OCI-LY3 (cell line): ENCODE measurements at regions not wholly inside any gene's neighbourhood (a gene's known extent, or its start where the extent isn't known, plus 50 kb on each side); places are given as distances from the start of the nearest gene placed in this dataset.

Experiments
- H2AFZ ChIP-seq: fragments of 200-600, 300-600 bp; shearing (Covaris generic); 2 replicates; pipeline ENCODE4 v1.6.0; 2014; ENCODE audit warnings: antibody characterized with exemption, low read depth, low read length
- H3K27ac ChIP-seq: fragments of 200-600, 300-600 bp; sonication (generic); 2 replicates; pipeline ENCODE4 v1.5.1; 2014; ENCODE audit warnings: mild to moderate bottlenecking, low read length, moderate library complexity, mixed read lengths
- H3K27me3 ChIP-seq: fragments of 200-600, 300-600 bp; sonication (generic); 2 replicates; pipeline ENCODE4 v1.6.1; 2014; ENCODE audit warnings: low read depth, low read length, mixed read lengths
- H3K36me3 ChIP-seq: fragments of 200-600, 300-600 bp; sonication (generic); replicated peaks from 2 replicates; pipeline ENCODE3; 2014; ENCODE audit warnings: low read depth, low read length, mixed read lengths
- H3K4me1 ChIP-seq: fragments of 300-600, 200-600 bp; sonication (generic); 2 replicates; pipeline ENCODE4 v1.6.1; 2014; ENCODE audit warnings: low read length, mixed read lengths
- H3K4me2 ChIP-seq: fragments of 200-600, 300-600 bp; sonication (generic); 2 replicates; pipeline ENCODE4 v1.6.1; 2014; ENCODE audit warnings: low read length, mixed read lengths
- H3K4me3 ChIP-seq: fragments of 300-600, 200-600 bp; sonication (generic); 2 replicates; pipeline ENCODE4 v1.5.1; 2014; ENCODE audit warnings: antibody characterized with exemption, mild to moderate bottlenecking, low read length, moderate library complexity
- H3K79me2 ChIP-seq: fragments of 300-600, 200-600 bp; shearing (Covaris generic); 2 replicates; pipeline ENCODE4 v1.6.1; 2014; ENCODE audit warnings: mild to moderate bottlenecking, low read length, mixed read lengths
- H3K9ac ChIP-seq: fragments of 300-600, 200-600 bp; shearing (Covaris generic); 2 replicates; pipeline ENCODE4 v1.6.0; 2014; ENCODE audit warnings: mild to moderate bottlenecking, low read length, moderate library complexity
- H3K9me3 ChIP-seq: fragments of 200-600, 300-600 bp; shearing (Covaris generic); 2 replicates; pipeline ENCODE4 v1.6.1; 2014; ENCODE audit warnings: low read length, mixed read lengths; ENCODE audit not compliant: insufficient read depth
- H4K20me1 ChIP-seq: fragments of 200-600, 300-600 bp; sonication (generic); 2 replicates; pipeline ENCODE4 v1.6.1; 2016; ENCODE audit warnings: low read length, mixed read lengths; ENCODE audit not compliant: insufficient read depth
- CTCF ChIP-seq: fragments of 200-600, 300-600 bp; sonication (generic); IDR thresholded peaks from 2 replicates; pipeline ENCODE4 v1.5.1; 2014; ENCODE audit warnings: antibody characterized with exemption, low read length, low read depth
- EZH2phosphoT487 ChIP-seq: fragments of 200-600 bp; shearing (Covaris generic); IDR thresholded peaks from 2 replicates; pipeline ENCODE4 v1.6.1; 2018; ENCODE audit warnings: antibody characterized with exemption, mixed run types, low read depth

- Histone ChIP-seq H3K4me1 (no peaks in the 10 kb centered on the region), H3K4me2 (no peak overlapping the region), H3K27ac (no peak overlapping the region)
These were observed 1204.6 kb upstream of the TMPRSS15 start for GRCh38 chr21:19608101-19608621.

GRCh38 chr21:19609611-19610010 is 1206.0 kb upstream of the TMPRSS15 start:
- Histone ChIP-seq H3K4me1 (no peaks in the 10 kb centered on the region), H3K27ac (no peak overlapping the region), H3K79me2 (no peaks in the 10 kb centered on the region), H3K4me2 (no peak overlapping the region), H3K4me3 (no peak overlapping the region), H3K27me3 (no peaks in the 10 kb centered on the region), H2AFZ (no peak overlapping the region), H3K9me3 (no peaks in the 10 kb centered on the region), H4K20me1 (no peaks in the 10 kb centered on the region), H3K9ac (no peak overlapping the region), H3K36me3 (no peaks in the 10 kb centered on the region)
- TF ChIP-seq CTCF (no peak), EZH2phosphoT487 (no peak)

More at GRCh38 chr21:19608101-19608621, 1204.6 kb upstream of the TMPRSS15 start:
- H3K27me3 ChIP-seq: no peaks in the 10 kb centered on the region
- no peak overlapping the region for H3K9ac ChIP-seq
- H3K4me3 ChIP-seq: no peak overlapping the region
- no peaks in the 10 kb centered on the region for H3K36me3 ChIP-seq
- no peaks in the 10 kb centered on the region for H3K79me2 ChIP-seq
- no peaks in the 10 kb centered on the region for H3K9me3 ChIP-seq
- H2AFZ ChIP-seq: no peak overlapping the region
- TF ChIP-seq CTCF (peak; percentile 23), EZH2phosphoT487 (no peak)
- H4K20me1 ChIP-seq: no peaks in the 10 kb centered on the region

GRCh38 chr21:19621837-19622496 is 1218.4 kb upstream of the TMPRSS15 start:
- no peak overlapping the region for H3K4me3 ChIP-seq
- no peaks in the 10 kb centered on the region for H3K9me3 ChIP-seq
- H3K4me2 ChIP-seq: no peak overlapping the region
- H3K79me2 ChIP-seq: no peaks in the 10 kb centered on the region
- H3K4me1 ChIP-seq: no peaks in the 10 kb centered on the region
- TF ChIP-seq CTCF: no peak
- TF ChIP-seq EZH2phosphoT487: no peak
- H3K36me3 ChIP-seq: no peaks in the 10 kb centered on the region
- H3K27me3 ChIP-seq: no peaks in the 10 kb centered on the region
- H3K9ac ChIP-seq: no peak overlapping the region
- H2AFZ ChIP-seq: no peak overlapping the region
- no peak overlapping the region for H3K27ac ChIP-seq
- H4K20me1 ChIP-seq: no peaks in the 10 kb centered on the region

- H3K36me3 ChIP-seq: no peaks in the 10 kb centered on the region
- H3K27me3 ChIP-seq: no peaks in the 10 kb centered on the region
- TF ChIP-seq CTCF (no peak), EZH2phosphoT487 (no peak)
- no peak overlapping the region for H3K4me3 ChIP-seq
- no peak overlapping the region for H3K9ac ChIP-seq
- no peaks in the 10 kb centered on the region for H3K79me2 ChIP-seq
- H2AFZ ChIP-seq: no peak overlapping the region
- no peaks in the 10 kb centered on the region for H4K20me1 ChIP-seq
- H3K9me3 ChIP-seq: no peaks in the 10 kb centered on the region
- no peak overlapping the region for H3K4me2 ChIP-seq
- H3K4me1 ChIP-seq: no peaks in the 10 kb centered on the region
- H3K27ac ChIP-seq: no peak overlapping the region
These were observed 1237.4 kb upstream of the TMPRSS15 start for GRCh38 chr21:19640964-19641363.
